ENCODE measurements at regions not wholly inside any gene's neighbourhood (a gene's known extent, or its start where the extent isn't known, plus 50 kb on each side); places are given as distances from the start of the nearest gene placed in this dataset.

- peaks cover 2% of the 10 kb centered on the region for H3K4me1 Mint-ChIP-seq
- no peak for DNase-seq (ENCODE audit: low spot score)
- no peak for TF ChIP-seq ESRRA (CRISPR knock-in tag; IDR thresholded peaks at IDR 0.05; ENCODE audit: borderline replicate concordance)
- no peak for TF ChIP-seq ZNF281 (CRISPR knock-in tag; IDR thresholded peaks at IDR 0.05)
- no peak for TF ChIP-seq ZNF425 (CRISPR knock-in tag; conservative IDR thresholded peaks at IDR 0.05)
- TF ChIP-seq NFYB (CRISPR knock-in tag; conservative IDR thresholded peaks at IDR 0.05; ENCODE audit: low read depth): no peak
- TF ChIP-seq PRRX2 (CRISPR knock-in tag; IDR thresholded peaks at IDR 0.05): no peak
- no peak for TF ChIP-seq AR (CRISPR knock-in tag; IDR thresholded peaks at IDR 0.05)
- TF ChIP-seq CTCF (IDR thresholded peaks at IDR 0.05): no peak
- no peak for TF ChIP-seq SP1 (CRISPR knock-in tag; conservative IDR thresholded peaks at IDR 0.05)
- no peak for TF ChIP-seq JUN (CRISPR knock-in tag; IDR thresholded peaks at IDR 0.05)
- TF ChIP-seq ZNF671 (CRISPR knock-in tag; IDR thresholded peaks at IDR 0.05): no peak
- no peak for TF ChIP-seq ZNF396 (CRISPR knock-in tag; IDR thresholded peaks at IDR 0.05; ENCODE audit: borderline replicate concordance)
- no peak for TF ChIP-seq ZNF423 (CRISPR knock-in tag; IDR thresholded peaks at IDR 0.05)
- no peak for TF ChIP-seq HMGXB4 (CRISPR knock-in tag; IDR thresholded peaks at IDR 0.05)
- no peak for TF ChIP-seq SMAD4 (CRISPR knock-in tag; IDR thresholded peaks at IDR 0.05)
- no peak for TF ChIP-seq E2F1 (CRISPR knock-in tag; IDR thresholded peaks at IDR 0.05)
- H3K36me3 Mint-ChIP-seq: peaks cover 46% of the 10 kb centered on the region
- H3K9me3 Mint-ChIP-seq: peaks cover 47% of the 10 kb centered on the region
- H3K27ac Mint-ChIP-seq: no peak overlapping the region
- ChIA-PET CTCF (no interaction called here), POLR2A (no interaction called here)
- no peak overlapping the region for H3K4me3 Mint-ChIP-seq
- ATAC-seq: no peak
- H3K27me3 Mint-ChIP-seq (ENCODE audit: low read depth): peaks cover 3% of the 10 kb centered on the region
These were observed 63.6 kb upstream of the JAK2 start for GRCh38 chr9:4921449-4921848.
